DND-41 (cell line): ENCODE measurements at regions not wholly inside any gene's neighbourhood (a gene's known extent, or its start where the extent isn't known, plus 50 kb on each side); places are given as distances from the start of the nearest gene placed in this dataset.

Experiments used
- ATAC-seq: fragments of 200-7000 bp; cut with Tn5 transposase; 3 replicates; pipeline ENCODE4 v1.9.1; 2021; ENCODE audit warnings: low read depth; ENCODE audit not compliant: insufficient read depth
- DNase-seq: peaks from one replicate; pipeline ENCODE4 v3.0.0-alpha.2; 2020
- H2AFZ ChIP-seq: 2 replicates; pipeline ENCODE4 v1.6.0; 2012; ENCODE audit warnings: low read depth, low read length
- H3K27ac ChIP-seq: 2 replicates; pipeline ENCODE4 v1.5.1; 2012; ENCODE audit warnings: low read length, inconsistent platforms
- H3K27me3 ChIP-seq: fragments of 200-600 bp; sonication (generic); 2 replicates; pipeline ENCODE4 v1.6.0; 2012; ENCODE audit warnings: low read length, mild to moderate bottlenecking, inconsistent platforms; ENCODE audit not compliant: insufficient read depth, poor library complexity
- H3K36me3 ChIP-seq: 2 replicates; pipeline ENCODE4 v1.5.1; 2012; ENCODE audit warnings: low read length, inconsistent platforms; ENCODE audit not compliant: insufficient read depth
- H3K4me1 ChIP-seq: 2 replicates; pipeline ENCODE4 v1.5.1; 2012; ENCODE audit warnings: mild to moderate bottlenecking, low read length; ENCODE audit not compliant: insufficient read depth
- H3K4me2 ChIP-seq: 2 replicates; pipeline ENCODE4 v1.6.0; 2012; ENCODE audit warnings: mild to moderate bottlenecking, moderate library complexity, low read length, inconsistent platforms; ENCODE audit not compliant: insufficient read depth
- H3K4me3 ChIP-seq, 2 experiments: fragments of 200-600 bp in 1 of 2; shearing (Covaris generic) in 1 of 2; 2 replicates each; pipeline ENCODE4 v1.5.1; 2012 to 2016; ENCODE audit warnings: inconsistent platforms in 2 of 2, low read length in 2 of 2, mild to moderate bottlenecking in 2 of 2, low read depth in 1 of 2, moderate library complexity in 1 of 2
- H3K79me2 ChIP-seq: 2 replicates; pipeline ENCODE4 v1.6.0; 2012; ENCODE audit warnings: low read length, inconsistent platforms; ENCODE audit not compliant: insufficient read depth
- H3K9ac ChIP-seq: 2 replicates; pipeline ENCODE4 v1.6.0; 2012; ENCODE audit warnings: low read depth, mild to moderate bottlenecking, inconsistent platforms, low read length, moderate library complexity
- H3K9me3 ChIP-seq: 2 replicates; pipeline ENCODE4 v1.5.1; 2012; ENCODE audit warnings: low read length, moderate library complexity, mild to moderate bottlenecking, inconsistent platforms; ENCODE audit not compliant: insufficient read depth, severe bottlenecking
- H4K20me1 ChIP-seq: 2 replicates; pipeline ENCODE4 v1.6.0; 2012; ENCODE audit warnings: low read length; ENCODE audit not compliant: insufficient read depth
- CTCF ChIP-seq: IDR thresholded peaks from 2 replicates; pipeline ENCODE4 v1.5.1; 2012; ENCODE audit warnings: borderline replicate concordance, low read length, moderate library complexity, mild to moderate bottlenecking; ENCODE audit not compliant: poor library complexity, severe bottlenecking; ENCODE audit errors: extremely low read depth
- EZH2 ChIP-seq: IDR thresholded peaks from 3 replicates; pipeline ENCODE4 v1.6.1; 2012; ENCODE audit warnings: borderline replicate concordance, low read depth, mild to moderate bottlenecking, moderate library complexity, low read length, inconsistent platforms; ENCODE audit not compliant: severe bottlenecking

DNA sequence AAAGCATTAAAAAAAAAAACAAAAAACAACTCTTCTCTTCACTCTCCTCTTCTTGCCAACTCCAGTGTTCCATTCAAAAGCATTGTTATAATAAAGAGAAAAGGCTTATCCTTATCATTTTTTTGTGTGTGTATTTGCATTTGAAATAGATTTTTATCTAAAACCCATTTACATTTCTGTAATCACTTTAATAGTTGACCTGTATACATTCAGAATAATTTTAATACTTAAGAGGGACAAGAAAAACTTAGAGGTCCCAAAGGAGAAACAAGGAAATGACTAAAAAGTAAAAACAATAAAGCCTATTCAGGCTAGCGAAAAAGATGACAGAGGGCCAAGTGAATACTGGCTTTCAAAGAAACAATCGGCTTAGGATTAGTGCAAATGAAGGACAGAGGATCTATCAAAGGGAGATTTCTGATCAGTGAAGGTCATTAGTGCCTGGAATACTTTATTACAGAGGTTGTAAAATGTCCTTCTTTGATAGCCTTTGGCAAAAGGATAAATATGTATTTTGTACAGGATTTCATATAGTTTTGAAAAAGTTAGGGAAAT lies 808.3 kb downstream of the RPA4 start:
- H3K9me3 ChIP-seq: no peaks in the 10 kb centered on the region
- no peak overlapping the region for H3K4me3 ChIP-seq
- no peak overlapping the region for H3K27ac ChIP-seq
- no peaks in the 10 kb centered on the region for H3K4me1 ChIP-seq
- ATAC-seq (no peak), DNase-seq (no peak)
- no peaks in the 10 kb centered on the region for H3K79me2 ChIP-seq
- H3K36me3 ChIP-seq: no peaks in the 10 kb centered on the region
- no peak overlapping the region for H3K9ac ChIP-seq
- H3K27me3 ChIP-seq: no peaks in the 10 kb centered on the region
- no peaks in the 10 kb centered on the region for H4K20me1 ChIP-seq
- TF ChIP-seq EZH2 (no peak), CTCF (no peak)
- H2AFZ ChIP-seq: no peak overlapping the region
- no peak overlapping the region for H3K4me2 ChIP-seq

GRCh38 chrX:97692575-97692974 lies 808.9 kb downstream of the RPA4 start:
- Histone ChIP-seq H2AFZ (no peak overlapping the region), H3K27ac (no peak overlapping the region), H3K4me1 (no peaks in the 10 kb centered on the region), H3K79me2 (no peaks in the 10 kb centered on the region), H3K4me2 (no peak overlapping the region), H3K9ac (no peak overlapping the region), H4K20me1 (no peaks in the 10 kb centered on the region), H3K36me3 (no peaks in the 10 kb centered on the region), H3K27me3 (no peaks in the 10 kb centered on the region), H3K9me3 (no peaks in the 10 kb centered on the region), H3K4me3 (no peak overlapping the region)
- ATAC-seq: no peak
- TF ChIP-seq CTCF: no peak
- DNase-seq: no peak

- H3K27me3 ChIP-seq: no peaks in the 10 kb centered on the region
- no peak overlapping the region for H3K9ac ChIP-seq
- H3K79me2 ChIP-seq: no peaks in the 10 kb centered on the region
- DNase-seq: no peak
- no peaks in the 10 kb centered on the region for H3K36me3 ChIP-seq
- TF ChIP-seq EZH2: no peak
- TF ChIP-seq CTCF: no peak
- H3K4me3 ChIP-seq: no peak overlapping the region
- H3K27ac ChIP-seq: no peak overlapping the region
- ATAC-seq: no peak
- H4K20me1 ChIP-seq: no peaks in the 10 kb centered on the region
- no peak overlapping the region for H3K4me2 ChIP-seq
- H2AFZ ChIP-seq: no peak overlapping the region
- no peaks in the 10 kb centered on the region for H3K4me1 ChIP-seq
- no peaks in the 10 kb centered on the region for H3K9me3 ChIP-seq
Observed at GRCh38 chrX:97700547-97700946, 816.8 kb downstream of the RPA4 start.

- ATAC-seq: no peak
- no peaks in the 10 kb centered on the region for H3K79me2 ChIP-seq
Observed at GRCh38 chrX:97704474-97704873, 820.8 kb downstream of the RPA4 start.

More at GRCh38 chrX:97704474-97704873, 820.8 kb downstream of the RPA4 start:
- Histone ChIP-seq H4K20me1 (no peaks in the 10 kb centered on the region), H3K9me3 (no peaks in the 10 kb centered on the region), H3K4me1 (no peaks in the 10 kb centered on the region), H2AFZ (no peak overlapping the region), H3K27me3 (no peaks in the 10 kb centered on the region), H3K27ac (no peak overlapping the region), H3K36me3 (no peaks in the 10 kb centered on the region), H3K9ac (no peak overlapping the region), H3K4me2 (no peak overlapping the region), H3K4me3 (no peak overlapping the region)
- TF ChIP-seq EZH2: no peak
- DNase-seq: no peak
